GM12878 (cell line): ENCODE measurements at regions not wholly inside any gene's neighbourhood (a gene's known extent, or its start where the extent isn't known, plus 50 kb on each side); places are given as distances from the start of the nearest gene placed in this dataset.

ENCODE experiments used
- ATAC-seq: fragments of 200-7000 bp; cut with Tn5 transposase; 3 replicates; pipeline ENCODE4 v1.9.1; 2020; ENCODE audit warnings: mild to moderate bottlenecking, moderate library complexity
- BruUV-seq: library from RNA; stranded (reverse); fragments of 400-500 nt; replicated peaks from 2 replicates; lab custom pipeline; 2021; lab: Mats Ljungman, UMichigan
- CTCF ChIA-PET: fragments of 300-600 bp; sonication (Branson Sonifier 250); formaldehyde crosslinking; extraction: SDS; loops from one replicate; lab custom pipeline; 2021; ENCODE audit warnings: inconsistent platforms; lab: Yijun Ruan, JAX
- POLR2A ChIA-PET: fragments of 350-600 bp; formaldehyde crosslinking; extraction: SDS; loops from one replicate; lab custom pipeline; 2021; ENCODE audit warnings: inconsistent platforms; lab: Charles Lee
- RAD21 ChIA-PET: fragments of 300-600 bp; sonication (Branson Sonifier 250); formaldehyde crosslinking; loops from one replicate; lab custom pipeline; 2023; ENCODE audit warnings: antibody characterized with exemption; ENCODE audit not compliant: unreplicated experiment; lab: Charles Lee
- SMC1A ChIA-PET: fragments of 300-600 bp; sonication (Branson Sonifier 250); formaldehyde crosslinking; loops from one replicate; lab custom pipeline; 2023; ENCODE audit not compliant: unreplicated experiment, uncharacterized antibody; lab: Charles Lee
- DNase-seq: peaks from one replicate; pipeline ENCODE4 v3.0.0-alpha.2; 2011; ENCODE audit warnings: low read depth, low spot score
- FAIRE-seq: peaks from 3 replicates; lab custom pipeline; 2011; peaks lifted over from hg19 to GRCh38; lab: Jason Lieb, UNC
- H2AFZ ChIP-seq: 2 replicates; pipeline ENCODE4 v1.6.0; 2011; ENCODE audit warnings: low read depth, low read length, control low read depth; ENCODE audit not compliant: control insufficient read depth
- H3K27ac ChIP-seq: 2 replicates; pipeline ENCODE4 v1.5.1; 2011; ENCODE audit warnings: control low read depth; ENCODE audit not compliant: control insufficient read depth, insufficient read depth
- H3K27me3 ChIP-seq, 2 experiments: replicated peaks in 1 of 2; 2 replicates each; pipeline versions ENCODE4 v1.6.0 to v1.6.1; 2011; ENCODE audit warnings: low read length in 1 of 2; ENCODE audit not compliant: control insufficient read depth in 2 of 2, insufficient read depth in 2 of 2
- H3K36me3 ChIP-seq, 2 experiments: 2 replicates each; pipeline ENCODE4 v1.5.1; 2011; ENCODE audit warnings: low read length in 1 of 2; ENCODE audit not compliant: control insufficient read depth in 2 of 2, insufficient read depth in 2 of 2
- H3K4me1 ChIP-seq: 2 replicates; pipeline ENCODE4 v1.6.1; 2011; ENCODE audit warnings: mild to moderate bottlenecking, low read length, moderate library complexity, mixed read lengths; ENCODE audit not compliant: control insufficient read depth, insufficient read depth
- H3K4me2 ChIP-seq: 2 replicates; pipeline ENCODE4 v1.6.0; 2011; ENCODE audit warnings: control low read depth; ENCODE audit not compliant: control insufficient read depth, insufficient read depth
- H3K4me3 ChIP-seq: fragments of 200-600 bp; sonication (generic); 2 replicates; pipeline ENCODE4 v1.5.1; 2016
- H3K79me2 ChIP-seq: 2 replicates; pipeline ENCODE4 v1.6.0; 2011; ENCODE audit warnings: low read length; ENCODE audit not compliant: control insufficient read depth, insufficient read depth
- H3K9ac ChIP-seq: 2 replicates; pipeline ENCODE4 v1.8.0; 2011; ENCODE audit warnings: low read length, control low read depth, mixed read lengths; ENCODE audit not compliant: control insufficient read depth, insufficient read depth
- H3K9me3 ChIP-seq: replicated peaks from 3 replicates; pipeline ENCODE4 v1.5.1; 2011; ENCODE audit warnings: mild to moderate bottlenecking, low read length; ENCODE audit not compliant: control insufficient read depth, insufficient read depth
- H4K20me1 ChIP-seq: 2 replicates; pipeline ENCODE4 v1.6.0; 2011; ENCODE audit not compliant: control insufficient read depth, insufficient read depth
- BCL11A ChIP-seq: IDR thresholded peaks from 2 replicates; pipeline ENCODE4 v1.6.1; 2011; ENCODE audit warnings: low read depth, low read length
- CEBPB ChIP-seq, 2 experiments: fragments of 150-350 bp in 1 of 2; IDR thresholded peaks; 2 replicates each; pipeline ENCODE4 v1.6.1; 2012 to 2014; ENCODE audit warnings: low read depth in 2 of 2, low read length in 2 of 2, borderline replicate concordance in 1 of 2, inconsistent platforms in 1 of 2
- MTA3 ChIP-seq: IDR thresholded peaks from 2 replicates; pipeline ENCODE4 v1.6.1; 2012; ENCODE audit warnings: low read length, inconsistent platforms, borderline replicate concordance
- MYC ChIP-seq: IDR thresholded peaks from 2 replicates; pipeline ENCODE4 v1.6.1; 2011; ENCODE audit warnings: mild to moderate bottlenecking, low read length, moderate library complexity, inconsistent platforms; ENCODE audit not compliant: insufficient read depth, insufficient replicate concordance, insufficient read length, severe bottlenecking
- PML ChIP-seq: IDR thresholded peaks from 2 replicates; pipeline ENCODE4 v1.6.1; 2012; ENCODE audit warnings: low read length, inconsistent platforms
- POLR2AphosphoS2 ChIP-seq: IDR thresholded peaks from 2 replicates; pipeline ENCODE4 v1.6.1; 2011; ENCODE audit warnings: low read depth, mild to moderate bottlenecking, low read length, improper control_type of control experiment, moderate library complexity
- SIX5 ChIP-seq: IDR thresholded peaks from 2 replicates; pipeline ENCODE4 v1.6.1; 2011; ENCODE audit warnings: mild to moderate bottlenecking, low read depth, low read length, moderate library complexity; ENCODE audit not compliant: severe bottlenecking
- SREBF2 ChIP-seq: IDR thresholded peaks from 2 replicates; pipeline ENCODE4 v1.6.1; 2012; ENCODE audit warnings: mild to moderate bottlenecking, low read length
- SRF ChIP-seq, 2 experiments: IDR thresholded peaks; 2 replicates each; pipeline ENCODE4 v1.6.1; 2011; ENCODE audit warnings: low read depth in 2 of 2, low read length in 2 of 2, mild to moderate bottlenecking in 1 of 2, moderate library complexity in 1 of 2
- TCF12 ChIP-seq: IDR thresholded peaks from 2 replicates; pipeline ENCODE4 v1.6.1; 2011; ENCODE audit warnings: low read depth, mild to moderate bottlenecking, low read length
- WGBS: methylation state at CpG from one replicate; pipeline ENCODE4 v1.1.6; 2016; ENCODE audit warnings: low lambda C conversion rate; ENCODE audit not compliant: insufficient replicate concordance, insufficient coverage; ENCODE audit errors: missing lambda C conversion rate; 5-methylcytosine and 5-hydroxymethylcytosine counted together
- in situ Hi-C: fragments of 300-500 bp; cut with MboI; formaldehyde crosslinking; loops from 9 replicates; pipeline ENCODE4 v1.14.3; 2018; ENCODE audit warnings: mixed read lengths
- intact Hi-C: fragments of 100-400 bp; cut with micrococcal nuclease; formaldehyde crosslinking; loops from one replicate; pipeline ENCODE4 v1.14.2; 2022; ENCODE audit not compliant: unreplicated experiment
- TF ChIP-seq, protein P1 (sequence below), 3 experiments: IDR thresholded peaks in 2 of 3; conservative IDR thresholded peaks in 1 of 3; 2 replicates each; pipeline ENCODE4 v1.5.1; 2011; ENCODE audit warnings: low read depth in 3 of 3, low read length in 3 of 3, mild to moderate bottlenecking in 3 of 3, control low read depth in 2 of 3, moderate library complexity in 2 of 3, inconsistent platforms in 1 of 3, mixed read lengths in 1 of 3; ENCODE audit not compliant: control insufficient read depth in 2 of 3, insufficient read depth in 1 of 3; ENCODE audit errors: extremely low read depth in 1 of 3
- TF ChIP-seq, protein P2 (sequence below): fragments of 450-650 bp; IDR thresholded peaks from 2 replicates; pipeline ENCODE4 v1.6.1; 2018; ENCODE audit warnings: borderline replicate concordance, mild to moderate bottlenecking; ENCODE audit not compliant: partially characterized antibody
- TF ChIP-seq, protein P3 (sequence below): IDR thresholded peaks from 2 replicates; pipeline ENCODE4 v1.6.1; 2012; ENCODE audit warnings: mild to moderate bottlenecking, low read depth, low read length
- TF ChIP-seq, protein P4 (sequence below): fragments of 450-650 bp; conservative IDR thresholded peaks from 2 replicates; pipeline ENCODE4 v1.6.1; 2017; ENCODE audit warnings: mild to moderate bottlenecking, moderate library complexity

DNA sequence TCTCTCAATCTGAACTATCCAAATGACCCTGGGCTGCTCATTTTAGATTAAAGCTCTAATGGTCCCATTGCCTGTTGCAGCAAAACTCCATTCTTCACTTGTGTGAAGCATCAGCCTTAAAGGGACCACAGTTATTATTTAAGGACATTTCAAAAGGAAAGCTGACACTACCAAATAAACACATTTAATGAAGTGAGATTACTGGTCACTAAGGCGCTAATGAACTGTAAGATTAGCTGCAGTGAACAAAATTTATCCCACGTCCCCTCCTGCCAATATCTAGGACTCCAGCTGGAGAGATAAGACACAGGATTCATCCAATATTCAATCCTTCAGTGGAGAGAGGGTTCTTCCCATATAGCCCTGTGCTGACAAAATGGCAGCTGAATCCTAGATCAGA is 1029.2 kb upstream of the SEL1L start:
- no peak overlapping the region for H3K4me3 ChIP-seq
- ChIA-PET RAD21 (no interaction called here), SMC1A (no interaction called here), CTCF (no interaction called here), POLR2A (no interaction called here)
- H3K9ac ChIP-seq: no peak overlapping the region
- no peaks in the 10 kb centered on the region for H3K9me3 ChIP-seq
- no peak overlapping the region for H3K27ac ChIP-seq
- no peaks in the 10 kb centered on the region for H3K79me2 ChIP-seq
- ATAC-seq: no peak
- 0% methylated on average over 2 of the region's 2 CpGs for WGBS
- H3K4me2 ChIP-seq: no peak overlapping the region
- in situ Hi-C loops: no loop called here
- no peak for TF ChIP-seq SREBF2
- TF ChIP-seq CEBPB (IDR thresholded peaks at IDR 0.05; ENCODE audit: borderline replicate concordance in 1 of 2, low read depth in 2 of 2, low read length in 2 of 2): no peak
- no peak for TF ChIP-seq SIX5
- no peak for TF ChIP-seq BCL11A
- TF ChIP-seq PML: no peak
- no peak for TF ChIP-seq SRF (IDR thresholded peaks at IDR 0.05; ENCODE audit: low read depth in 2 of 2, low read length in 2 of 2)
- TF ChIP-seq MTA3: no peak
- no peak for TF ChIP-seq MYC
- TF ChIP-seq, protein P1, sequence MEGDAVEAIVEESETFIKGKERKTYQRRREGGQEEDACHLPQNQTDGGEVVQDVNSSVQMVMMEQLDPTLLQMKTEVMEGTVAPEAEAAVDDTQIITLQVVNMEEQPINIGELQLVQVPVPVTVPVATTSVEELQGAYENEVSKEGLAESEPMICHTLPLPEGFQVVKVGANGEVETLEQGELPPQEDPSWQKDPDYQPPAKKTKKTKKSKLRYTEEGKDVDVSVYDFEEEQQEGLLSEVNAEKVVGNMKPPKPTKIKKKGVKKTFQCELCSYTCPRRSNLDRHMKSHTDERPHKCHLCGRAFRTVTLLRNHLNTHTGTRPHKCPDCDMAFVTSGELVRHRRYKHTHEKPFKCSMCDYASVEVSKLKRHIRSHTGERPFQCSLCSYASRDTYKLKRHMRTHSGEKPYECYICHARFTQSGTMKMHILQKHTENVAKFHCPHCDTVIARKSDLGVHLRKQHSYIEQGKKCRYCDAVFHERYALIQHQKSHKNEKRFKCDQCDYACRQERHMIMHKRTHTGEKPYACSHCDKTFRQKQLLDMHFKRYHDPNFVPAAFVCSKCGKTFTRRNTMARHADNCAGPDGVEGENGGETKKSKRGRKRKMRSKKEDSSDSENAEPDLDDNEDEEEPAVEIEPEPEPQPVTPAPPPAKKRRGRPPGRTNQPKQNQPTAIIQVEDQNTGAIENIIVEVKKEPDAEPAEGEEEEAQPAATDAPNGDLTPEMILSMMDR (IDR thresholded peaks at IDR 0.05 in 2 of 3, conservative IDR thresholded peaks at IDR 0.05 in 1 of 3; ENCODE audit: control insufficient read depth in 2 of 3, extremely low read depth in 1 of 3, insufficient read depth in 1 of 3, low read depth in 3 of 3, low read length in 3 of 3): no peak
- TF ChIP-seq TCF12: no peak
- TF ChIP-seq, protein P2, sequence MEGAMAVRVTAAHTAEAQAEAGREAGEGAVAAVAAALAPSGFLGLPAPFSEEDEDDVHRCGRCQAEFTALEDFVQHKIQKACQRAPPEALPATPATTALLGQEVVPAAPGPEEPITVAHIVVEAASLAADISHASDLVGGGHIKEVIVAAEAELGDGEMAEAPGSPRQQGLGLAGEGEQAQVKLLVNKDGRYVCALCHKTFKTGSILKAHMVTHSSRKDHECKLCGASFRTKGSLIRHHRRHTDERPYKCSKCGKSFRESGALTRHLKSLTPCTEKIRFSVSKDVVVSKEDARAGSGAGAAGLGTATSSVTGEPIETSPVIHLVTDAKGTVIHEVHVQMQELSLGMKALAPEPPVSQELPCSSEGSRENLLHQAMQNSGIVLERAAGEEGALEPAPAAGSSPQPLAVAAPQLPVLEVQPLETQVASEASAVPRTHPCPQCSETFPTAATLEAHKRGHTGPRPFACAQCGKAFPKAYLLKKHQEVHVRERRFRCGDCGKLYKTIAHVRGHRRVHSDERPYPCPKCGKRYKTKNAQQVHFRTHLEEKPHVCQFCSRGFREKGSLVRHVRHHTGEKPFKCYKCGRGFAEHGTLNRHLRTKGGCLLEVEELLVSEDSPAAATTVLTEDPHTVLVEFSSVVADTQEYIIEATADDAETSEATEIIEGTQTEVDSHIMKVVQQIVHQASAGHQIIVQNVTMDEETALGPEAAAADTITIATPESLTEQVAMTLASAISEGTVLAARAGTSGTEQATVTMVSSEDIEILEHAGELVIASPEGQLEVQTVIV: no peak
- TF ChIP-seq, protein P3, sequence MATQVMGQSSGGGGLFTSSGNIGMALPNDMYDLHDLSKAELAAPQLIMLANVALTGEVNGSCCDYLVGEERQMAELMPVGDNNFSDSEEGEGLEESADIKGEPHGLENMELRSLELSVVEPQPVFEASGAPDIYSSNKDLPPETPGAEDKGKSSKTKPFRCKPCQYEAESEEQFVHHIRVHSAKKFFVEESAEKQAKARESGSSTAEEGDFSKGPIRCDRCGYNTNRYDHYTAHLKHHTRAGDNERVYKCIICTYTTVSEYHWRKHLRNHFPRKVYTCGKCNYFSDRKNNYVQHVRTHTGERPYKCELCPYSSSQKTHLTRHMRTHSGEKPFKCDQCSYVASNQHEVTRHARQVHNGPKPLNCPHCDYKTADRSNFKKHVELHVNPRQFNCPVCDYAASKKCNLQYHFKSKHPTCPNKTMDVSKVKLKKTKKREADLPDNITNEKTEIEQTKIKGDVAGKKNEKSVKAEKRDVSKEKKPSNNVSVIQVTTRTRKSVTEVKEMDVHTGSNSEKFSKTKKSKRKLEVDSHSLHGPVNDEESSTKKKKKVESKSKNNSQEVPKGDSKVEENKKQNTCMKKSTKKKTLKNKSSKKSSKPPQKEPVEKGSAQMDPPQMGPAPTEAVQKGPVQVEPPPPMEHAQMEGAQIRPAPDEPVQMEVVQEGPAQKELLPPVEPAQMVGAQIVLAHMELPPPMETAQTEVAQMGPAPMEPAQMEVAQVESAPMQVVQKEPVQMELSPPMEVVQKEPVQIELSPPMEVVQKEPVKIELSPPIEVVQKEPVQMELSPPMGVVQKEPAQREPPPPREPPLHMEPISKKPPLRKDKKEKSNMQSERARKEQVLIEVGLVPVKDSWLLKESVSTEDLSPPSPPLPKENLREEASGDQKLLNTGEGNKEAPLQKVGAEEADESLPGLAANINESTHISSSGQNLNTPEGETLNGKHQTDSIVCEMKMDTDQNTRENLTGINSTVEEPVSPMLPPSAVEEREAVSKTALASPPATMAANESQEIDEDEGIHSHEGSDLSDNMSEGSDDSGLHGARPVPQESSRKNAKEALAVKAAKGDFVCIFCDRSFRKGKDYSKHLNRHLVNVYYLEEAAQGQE: no peak
- TF ChIP-seq POLR2AphosphoS2: no peak
- TF ChIP-seq, protein P4, sequence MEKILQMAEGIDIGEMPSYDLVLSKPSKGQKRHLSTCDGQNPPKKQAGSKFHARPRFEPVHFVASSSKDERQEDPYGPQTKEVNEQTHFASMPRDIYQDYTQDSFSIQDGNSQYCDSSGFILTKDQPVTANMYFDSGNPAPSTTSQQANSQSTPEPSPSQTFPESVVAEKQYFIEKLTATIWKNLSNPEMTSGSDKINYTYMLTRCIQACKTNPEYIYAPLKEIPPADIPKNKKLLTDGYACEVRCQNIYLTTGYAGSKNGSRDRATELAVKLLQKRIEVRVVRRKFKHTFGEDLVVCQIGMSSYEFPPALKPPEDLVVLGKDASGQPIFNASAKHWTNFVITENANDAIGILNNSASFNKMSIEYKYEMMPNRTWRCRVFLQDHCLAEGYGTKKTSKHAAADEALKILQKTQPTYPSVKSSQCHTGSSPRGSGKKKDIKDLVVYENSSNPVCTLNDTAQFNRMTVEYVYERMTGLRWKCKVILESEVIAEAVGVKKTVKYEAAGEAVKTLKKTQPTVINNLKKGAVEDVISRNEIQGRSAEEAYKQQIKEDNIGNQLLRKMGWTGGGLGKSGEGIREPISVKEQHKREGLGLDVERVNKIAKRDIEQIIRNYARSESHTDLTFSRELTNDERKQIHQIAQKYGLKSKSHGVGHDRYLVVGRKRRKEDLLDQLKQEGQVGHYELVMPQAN: no peak
- no peaks in the 10 kb centered on the region for H3K4me1 ChIP-seq
- no peaks in the 10 kb centered on the region for H3K27me3 ChIP-seq
- intact Hi-C loops: no loop called here
- no peak overlapping the region for H2AFZ ChIP-seq
- H3K36me3 ChIP-seq: no peaks in the 10 kb centered on the region
- H4K20me1 ChIP-seq: no peaks in the 10 kb centered on the region
- no peak for FAIRE-seq
- DNase-seq: no peak
- no TSS peak for BruUV-seq
